ENCODE measurements at regions not wholly inside any gene's neighbourhood (a gene's known extent, or its start where the extent isn't known, plus 50 kb on each side); places are given as distances from the start of the nearest gene placed in this dataset.

DNA sequence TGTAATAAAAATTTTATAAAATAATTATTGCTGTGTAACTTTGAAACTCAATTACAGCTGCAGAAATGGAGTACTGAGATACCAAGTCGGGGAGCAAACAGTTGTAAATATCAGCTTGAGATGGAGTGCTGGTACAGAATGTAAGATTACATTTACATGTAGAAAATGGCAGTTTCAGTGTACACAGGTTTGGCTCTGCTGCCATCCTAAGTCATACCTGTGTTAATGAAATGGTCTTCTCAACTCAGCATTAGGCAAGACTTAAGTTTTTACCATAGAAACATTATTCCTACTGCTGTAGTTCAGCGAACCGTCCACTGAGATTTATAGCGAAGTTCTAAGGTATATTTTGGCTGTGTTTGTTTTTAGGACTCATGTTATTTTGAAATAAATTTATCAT is 110.1 kb upstream of the TBL1XR1 start:
- intact Hi-C loops (cut with micrococcal nuclease) = loop anchor here (5.0 kb wide), 1 partner anchor 110 kb away; the partner anchor contains the start of gene TBL1XR1

DNA sequence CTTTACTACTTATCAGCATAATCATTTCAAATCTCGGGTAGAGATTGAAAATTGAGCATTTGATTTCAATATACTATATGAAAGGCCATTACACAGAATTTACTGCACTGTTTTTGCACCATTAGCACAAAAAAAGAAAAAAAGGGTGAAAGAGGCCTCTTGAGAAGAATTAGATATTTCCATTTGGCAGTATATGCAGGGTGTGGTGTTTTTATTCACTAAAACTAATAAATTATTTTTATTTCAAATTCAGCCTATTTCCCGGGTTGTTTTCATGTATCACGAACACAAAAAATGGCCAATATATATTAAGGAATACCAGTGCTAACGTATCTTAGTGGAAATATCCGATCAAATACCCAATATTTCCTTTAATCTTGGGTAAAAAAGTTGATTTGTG is 110.5 kb upstream of the TBL1XR1 start:
- no peaks in the 10 kb centered on the region for H3K79me2 ChIP-seq (ENCODE audit: low read length)
- intact Hi-C loops (cut with micrococcal nuclease) = loop anchor here (5.0 kb wide), 1 partner anchor 111 kb away; the partner anchor contains the start of gene TBL1XR1
- TF ChIP-seq EZH2 (IDR thresholded peaks at IDR 0.05; ENCODE audit: low read length, unreplicated experiment) (no peak), EZH2phosphoT487 (IDR thresholded peaks at IDR 0.05; ENCODE audit: borderline replicate concordance, low read length) (no peak)
- TF ChIP-seq, protein P1, sequence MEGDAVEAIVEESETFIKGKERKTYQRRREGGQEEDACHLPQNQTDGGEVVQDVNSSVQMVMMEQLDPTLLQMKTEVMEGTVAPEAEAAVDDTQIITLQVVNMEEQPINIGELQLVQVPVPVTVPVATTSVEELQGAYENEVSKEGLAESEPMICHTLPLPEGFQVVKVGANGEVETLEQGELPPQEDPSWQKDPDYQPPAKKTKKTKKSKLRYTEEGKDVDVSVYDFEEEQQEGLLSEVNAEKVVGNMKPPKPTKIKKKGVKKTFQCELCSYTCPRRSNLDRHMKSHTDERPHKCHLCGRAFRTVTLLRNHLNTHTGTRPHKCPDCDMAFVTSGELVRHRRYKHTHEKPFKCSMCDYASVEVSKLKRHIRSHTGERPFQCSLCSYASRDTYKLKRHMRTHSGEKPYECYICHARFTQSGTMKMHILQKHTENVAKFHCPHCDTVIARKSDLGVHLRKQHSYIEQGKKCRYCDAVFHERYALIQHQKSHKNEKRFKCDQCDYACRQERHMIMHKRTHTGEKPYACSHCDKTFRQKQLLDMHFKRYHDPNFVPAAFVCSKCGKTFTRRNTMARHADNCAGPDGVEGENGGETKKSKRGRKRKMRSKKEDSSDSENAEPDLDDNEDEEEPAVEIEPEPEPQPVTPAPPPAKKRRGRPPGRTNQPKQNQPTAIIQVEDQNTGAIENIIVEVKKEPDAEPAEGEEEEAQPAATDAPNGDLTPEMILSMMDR (conservative IDR thresholded peaks at IDR 0.05; ENCODE audit: low read depth, low read length) = no peak
- H4K20me1 ChIP-seq (ENCODE audit: low read length) = no peaks in the 10 kb centered on the region
- H3K9ac ChIP-seq (ENCODE audit: low read length) = no peak overlapping the region
- no peaks in the 10 kb centered on the region for H3K9me3 ChIP-seq (ENCODE audit: low read length)
- ATAC-seq (no peak), DNase-seq (no peak)
- H3K9me2 ChIP-seq (replicated peaks; ENCODE audit: low read length) = no peaks in the 10 kb centered on the region
- BruUV-seq (replicated peaks) = no TSS peak
- peaks cover 10% of the 10 kb centered on the region for H3K4me1 ChIP-seq (ENCODE audit: insufficient read depth, low read length)
- no peak overlapping the region for H3K27ac ChIP-seq (ENCODE audit: low read length)
- no peak overlapping the region for H3K4me2 ChIP-seq (ENCODE audit: low read length)
- H3K36me3 ChIP-seq (ENCODE audit: low read depth, low read length) = no peaks in the 10 kb centered on the region
- no peak overlapping the region for H2AFZ ChIP-seq (ENCODE audit: low read length)
- ChIA-PET POLR2A (ENCODE audit: unreplicated experiment) (no interaction called here), CTCF (no interaction called here)
- H3F3A ChIP-seq (ENCODE audit: low read length, unreplicated experiment) = no peaks in the 10 kb centered on the region
- no peak overlapping the region for H3K4me3 ChIP-seq (ENCODE audit: low read length)
- H3K27me3 ChIP-seq (ENCODE audit: low read length) = no peaks in the 10 kb centered on the region

More for the DNA sequence above, 110.1 kb upstream of the TBL1XR1 start:
- ATAC-seq (no peak), DNase-seq (no peak)
- POLR2A ChIA-PET (ENCODE audit: unreplicated experiment) = no interaction called here
- Histone ChIP-seq H3K27ac (ENCODE audit: low read length) (no peak overlapping the region), H3F3A (ENCODE audit: low read length, unreplicated experiment) (no peaks in the 10 kb centered on the region), H3K9me2 (replicated peaks; ENCODE audit: low read length) (no peaks in the 10 kb centered on the region), H3K36me3 (ENCODE audit: low read depth, low read length) (no peaks in the 10 kb centered on the region), H3K4me2 (ENCODE audit: low read length) (no peak overlapping the region), H2AFZ (ENCODE audit: low read length) (no peak overlapping the region), H3K9ac (ENCODE audit: low read length) (no peak overlapping the region), H3K4me1 (ENCODE audit: insufficient read depth, low read length) (peaks cover 10% of the 10 kb centered on the region), H3K4me3 (ENCODE audit: low read length) (no peak overlapping the region), H3K27me3 (ENCODE audit: low read length) (no peaks in the 10 kb centered on the region), H3K79me2 (ENCODE audit: low read length) (no peaks in the 10 kb centered on the region), H4K20me1 (ENCODE audit: low read length) (no peaks in the 10 kb centered on the region), H3K9me3 (ENCODE audit: low read length) (no peaks in the 10 kb centered on the region)
- CTCF ChIA-PET = no interaction called here
- TF ChIP-seq EZH2phosphoT487 (IDR thresholded peaks at IDR 0.05; ENCODE audit: borderline replicate concordance, low read length) (no peak), EZH2 (IDR thresholded peaks at IDR 0.05; ENCODE audit: low read length, unreplicated experiment) (no peak)
- TF ChIP-seq, protein P1 (conservative IDR thresholded peaks at IDR 0.05; ENCODE audit: low read depth, low read length) = no peak
- BruUV-seq (replicated peaks) = no TSS peak

DNA sequence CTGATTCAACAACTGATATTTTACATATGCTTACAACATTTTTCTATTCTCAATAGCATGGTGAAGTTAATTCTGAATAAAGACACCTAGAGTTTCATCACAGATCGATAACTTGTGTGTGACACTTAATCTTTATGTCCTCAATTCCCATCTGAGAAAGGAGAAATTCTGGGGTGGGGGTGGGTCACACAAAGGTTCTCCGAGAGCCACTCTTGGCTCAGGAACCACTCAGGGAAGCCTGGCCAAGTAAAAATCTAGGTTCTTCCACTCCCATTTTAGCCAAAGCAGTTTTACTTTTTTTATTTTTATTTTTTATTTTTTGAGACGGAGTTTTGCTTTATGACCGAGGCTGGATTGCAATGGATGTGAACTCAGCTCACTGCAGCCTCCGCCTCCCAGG is 111.0 kb upstream of the TBL1XR1 start:
- H3F3A ChIP-seq (ENCODE audit: low read length, unreplicated experiment) = no peaks in the 10 kb centered on the region
- POLR2A ChIA-PET (ENCODE audit: unreplicated experiment) = no interaction called here
- intact Hi-C loops (cut with micrococcal nuclease) = loop anchor here (5.0 kb wide), 1 partner anchor 111 kb away; the partner anchor contains the start of gene TBL1XR1
- H3K4me3 ChIP-seq (ENCODE audit: low read length) = no peak overlapping the region
- peaks cover 10% of the 10 kb centered on the region for H3K4me1 ChIP-seq (ENCODE audit: insufficient read depth, low read length)
- H3K27me3 ChIP-seq (ENCODE audit: low read length) = no peaks in the 10 kb centered on the region
- no TSS peak for BruUV-seq (replicated peaks)
- CTCF ChIA-PET = no interaction called here
- TF ChIP-seq, protein P1 (conservative IDR thresholded peaks at IDR 0.05; ENCODE audit: low read depth, low read length) = no peak
- TF ChIP-seq EZH2 (IDR thresholded peaks at IDR 0.05; ENCODE audit: low read length, unreplicated experiment) = no peak
- TF ChIP-seq EZH2phosphoT487 (IDR thresholded peaks at IDR 0.05; ENCODE audit: borderline replicate concordance, low read length) = no peak
- H3K9ac ChIP-seq (ENCODE audit: low read length) = no peak overlapping the region
- DNase-seq (no peak), ATAC-seq (no peak)
- no peaks in the 10 kb centered on the region for H3K36me3 ChIP-seq (ENCODE audit: low read depth, low read length)
- no peaks in the 10 kb centered on the region for H4K20me1 ChIP-seq (ENCODE audit: low read length)
- H3K79me2 ChIP-seq (ENCODE audit: low read length) = no peaks in the 10 kb centered on the region
- H3K27ac ChIP-seq (ENCODE audit: low read length) = no peak overlapping the region
- no peak overlapping the region for H2AFZ ChIP-seq (ENCODE audit: low read length)
- H3K4me2 ChIP-seq (ENCODE audit: low read length) = no peak overlapping the region
- H3K9me2 ChIP-seq (replicated peaks; ENCODE audit: low read length) = no peaks in the 10 kb centered on the region
- no peaks in the 10 kb centered on the region for H3K9me3 ChIP-seq (ENCODE audit: low read length)

All from PC-3 (cell line).